ENCODE measurements at regions not wholly inside any gene's neighbourhood (a gene's known extent, or its start where the extent isn't known, plus 50 kb on each side); places are given as distances from the start of the nearest gene placed in this dataset.

- no peak overlapping the region for H3K27ac Mint-ChIP-seq (ENCODE audit: unreplicated experiment)
- no peak for TF ChIP-seq CTCF (IDR thresholded peaks at IDR 0.05; ENCODE audit: partially characterized antibody, unreplicated experiment)
Observed at GRCh38 chr18:67735506-67735905, 219.0 kb upstream of the DSEL start.

GRCh38 chr18:67733088-67733487 is 216.6 kb upstream of the DSEL start:
- H3K36me3 Mint-ChIP-seq (ENCODE audit: unreplicated experiment): no peaks in the 10 kb centered on the region
- H3K27ac Mint-ChIP-seq (ENCODE audit: unreplicated experiment): no peak overlapping the region
- no peak for DNase-seq
- no peak for TF ChIP-seq CTCF (IDR thresholded peaks at IDR 0.05; ENCODE audit: partially characterized antibody, unreplicated experiment)
- no peaks in the 10 kb centered on the region for H3K9me3 Mint-ChIP-seq (ENCODE audit: unreplicated experiment)
- H3K27me3 Mint-ChIP-seq (ENCODE audit: unreplicated experiment): no peaks in the 10 kb centered on the region
- no peak overlapping the region for H3K4me3 Mint-ChIP-seq (ENCODE audit: unreplicated experiment)
- no peaks in the 10 kb centered on the region for H3K4me1 Mint-ChIP-seq (ENCODE audit: low read depth, unreplicated experiment)

More at GRCh38 chr18:67735506-67735905, 219.0 kb upstream of the DSEL start:
- Mint-ChIP-seq H3K9me3 (ENCODE audit: unreplicated experiment) (no peaks in the 10 kb centered on the region), H3K27me3 (ENCODE audit: unreplicated experiment) (no peaks in the 10 kb centered on the region), H3K4me1 (ENCODE audit: low read depth, unreplicated experiment) (no peaks in the 10 kb centered on the region), H3K36me3 (ENCODE audit: unreplicated experiment) (no peaks in the 10 kb centered on the region), H3K4me3 (ENCODE audit: unreplicated experiment) (no peak overlapping the region)
- no peak for DNase-seq

- TF ChIP-seq CTCF (IDR thresholded peaks at IDR 0.05; ENCODE audit: partially characterized antibody, unreplicated experiment): no peak
- H3K9me3 Mint-ChIP-seq (ENCODE audit: unreplicated experiment): no peaks in the 10 kb centered on the region
- no peak overlapping the region for H3K27ac Mint-ChIP-seq (ENCODE audit: unreplicated experiment)
- H3K4me1 Mint-ChIP-seq (ENCODE audit: low read depth, unreplicated experiment): peaks cover 6% of the 10 kb centered on the region
- peaks cover 6% of the 10 kb centered on the region for H3K27me3 Mint-ChIP-seq (ENCODE audit: unreplicated experiment)
- H3K4me3 Mint-ChIP-seq (ENCODE audit: unreplicated experiment): no peak overlapping the region
- no peak for DNase-seq
- no peaks in the 10 kb centered on the region for H3K36me3 Mint-ChIP-seq (ENCODE audit: unreplicated experiment)
Observed at GRCh38 chr18:67731851-67732250, 215.3 kb upstream of the DSEL start.

- H3K27me3 Mint-ChIP-seq (ENCODE audit: unreplicated experiment): peaks cover 6% of the 10 kb centered on the region
- H3K27ac Mint-ChIP-seq (ENCODE audit: unreplicated experiment): no peak overlapping the region
- H3K36me3 Mint-ChIP-seq (ENCODE audit: unreplicated experiment): no peaks in the 10 kb centered on the region
- no peaks in the 10 kb centered on the region for H3K9me3 Mint-ChIP-seq (ENCODE audit: unreplicated experiment)
- TF ChIP-seq CTCF (IDR thresholded peaks at IDR 0.05; ENCODE audit: partially characterized antibody, unreplicated experiment): no peak
- H3K4me3 Mint-ChIP-seq (ENCODE audit: unreplicated experiment): no peak overlapping the region
- H3K4me1 Mint-ChIP-seq (ENCODE audit: low read depth, unreplicated experiment): peaks cover 8% of the 10 kb centered on the region
- no peak for DNase-seq
Observed at GRCh38 chr18:67730886-67731285, 214.4 kb upstream of the DSEL start.

GRCh38 chr18:67728364-67728763 is 211.8 kb upstream of the DSEL start:
- peaks cover 9% of the 10 kb centered on the region for H3K27me3 Mint-ChIP-seq (ENCODE audit: unreplicated experiment)
- no peak for TF ChIP-seq CTCF (IDR thresholded peaks at IDR 0.05; ENCODE audit: partially characterized antibody, unreplicated experiment)
- DNase-seq: no peak
- peaks cover 5% of the 10 kb centered on the region for H3K36me3 Mint-ChIP-seq (ENCODE audit: unreplicated experiment)
- H3K4me3 Mint-ChIP-seq (ENCODE audit: unreplicated experiment): no peak overlapping the region
- H3K27ac Mint-ChIP-seq (ENCODE audit: unreplicated experiment): no peak overlapping the region
- peaks cover 8% of the 10 kb centered on the region for H3K4me1 Mint-ChIP-seq (ENCODE audit: low read depth, unreplicated experiment)
- H3K9me3 Mint-ChIP-seq (ENCODE audit: unreplicated experiment): peaks cover 3% of the 10 kb centered on the region

Data from glutamatergic neuron (in vitro differentiated cells).